ENCODE measurements at regions not wholly inside any gene's neighbourhood (a gene's known extent, or its start where the extent isn't known, plus 50 kb on each side); places are given as distances from the start of the nearest gene placed in this dataset.

DNA sequence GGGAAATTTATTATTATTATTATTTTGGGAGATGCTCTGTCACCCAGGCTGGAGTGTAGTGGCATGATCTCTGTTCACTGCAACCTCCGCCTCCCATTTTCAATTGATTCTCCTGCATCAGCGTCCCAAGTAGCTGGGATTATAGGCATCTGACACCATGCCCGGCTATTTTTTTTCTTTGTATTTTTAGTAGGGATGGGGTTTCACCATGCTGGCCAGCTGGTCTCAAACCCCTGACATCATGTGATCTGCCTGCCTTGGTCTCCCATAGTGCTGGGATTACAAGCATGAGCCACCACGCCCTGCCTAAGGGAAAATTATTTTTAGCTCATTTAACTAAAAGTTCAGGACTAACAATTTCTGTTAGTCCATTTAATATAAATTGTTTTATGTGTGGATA, 109.2 kb upstream of the SESTD1 start:
- TF ChIP-seq, protein P1, sequence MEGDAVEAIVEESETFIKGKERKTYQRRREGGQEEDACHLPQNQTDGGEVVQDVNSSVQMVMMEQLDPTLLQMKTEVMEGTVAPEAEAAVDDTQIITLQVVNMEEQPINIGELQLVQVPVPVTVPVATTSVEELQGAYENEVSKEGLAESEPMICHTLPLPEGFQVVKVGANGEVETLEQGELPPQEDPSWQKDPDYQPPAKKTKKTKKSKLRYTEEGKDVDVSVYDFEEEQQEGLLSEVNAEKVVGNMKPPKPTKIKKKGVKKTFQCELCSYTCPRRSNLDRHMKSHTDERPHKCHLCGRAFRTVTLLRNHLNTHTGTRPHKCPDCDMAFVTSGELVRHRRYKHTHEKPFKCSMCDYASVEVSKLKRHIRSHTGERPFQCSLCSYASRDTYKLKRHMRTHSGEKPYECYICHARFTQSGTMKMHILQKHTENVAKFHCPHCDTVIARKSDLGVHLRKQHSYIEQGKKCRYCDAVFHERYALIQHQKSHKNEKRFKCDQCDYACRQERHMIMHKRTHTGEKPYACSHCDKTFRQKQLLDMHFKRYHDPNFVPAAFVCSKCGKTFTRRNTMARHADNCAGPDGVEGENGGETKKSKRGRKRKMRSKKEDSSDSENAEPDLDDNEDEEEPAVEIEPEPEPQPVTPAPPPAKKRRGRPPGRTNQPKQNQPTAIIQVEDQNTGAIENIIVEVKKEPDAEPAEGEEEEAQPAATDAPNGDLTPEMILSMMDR (IDR thresholded peaks at IDR 0.05): no peak
- no peak for TF ChIP-seq POLR2A (IDR thresholded peaks at IDR 0.05)
